GM18498 (cell line): ENCODE measurements at regions not wholly inside any gene's neighbourhood (a gene's known extent, or its start where the extent isn't known, plus 50 kb on each side); places are given as distances from the start of the nearest gene placed in this dataset.

Experiments used
- ATAC-seq: cut with Tn5 transposase; IDR thresholded peaks from one replicate; pipeline ENCODE4 v1.9.1; 2021; ENCODE audit warnings: mild to moderate bottlenecking, moderate library complexity; ENCODE audit not compliant: unreplicated experiment

DNA sequence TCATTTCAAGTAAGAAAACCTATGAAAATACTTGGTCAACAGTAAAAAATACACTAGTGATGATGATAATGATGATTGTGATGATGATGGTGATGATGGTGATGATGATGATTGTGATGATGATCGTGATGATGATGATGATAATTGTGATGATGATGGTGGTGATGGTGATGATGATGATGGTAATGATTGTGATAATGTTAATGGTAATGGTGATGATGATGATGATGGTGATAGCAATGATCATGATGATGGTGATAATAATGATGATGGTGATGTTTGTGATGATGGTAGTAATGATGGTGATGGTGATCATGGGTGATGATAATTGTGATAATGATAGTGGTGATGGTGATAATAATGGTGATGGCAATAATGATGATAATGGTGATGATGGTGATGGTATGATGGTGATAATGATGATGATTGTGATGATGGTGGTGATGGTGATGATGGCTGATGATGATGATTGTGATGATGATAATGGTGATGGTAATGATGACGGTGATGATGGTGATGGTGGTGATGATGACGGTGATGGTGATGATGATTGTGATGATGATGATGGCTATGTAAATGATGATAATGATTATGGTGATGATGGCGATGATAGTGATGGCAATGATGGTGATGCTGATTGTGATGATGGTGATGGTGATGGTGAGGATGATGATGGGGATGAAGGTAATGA, 62.1 kb downstream of the VCX3A start:
- no peak for ATAC-seq

DNA sequence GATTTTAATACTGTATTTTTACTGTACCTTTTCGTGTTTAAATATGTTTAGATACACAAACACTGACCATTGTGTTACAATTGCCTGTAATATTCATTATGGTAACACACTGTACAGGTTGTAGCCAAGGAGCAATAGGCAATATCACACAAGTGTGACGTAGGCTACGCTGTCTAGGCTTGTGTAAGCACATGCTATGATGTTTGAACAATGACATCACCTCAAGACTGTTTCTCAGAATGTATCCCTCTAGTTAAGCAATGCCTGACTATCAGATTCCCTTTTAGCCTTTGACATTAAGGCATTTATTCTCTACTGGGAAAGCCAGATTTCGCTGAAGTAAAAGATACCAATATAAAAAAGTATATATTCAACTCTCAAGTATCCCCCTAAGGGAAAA, 66.2 kb downstream of the VCX3A start:
- ATAC-seq: no peak

DNA sequence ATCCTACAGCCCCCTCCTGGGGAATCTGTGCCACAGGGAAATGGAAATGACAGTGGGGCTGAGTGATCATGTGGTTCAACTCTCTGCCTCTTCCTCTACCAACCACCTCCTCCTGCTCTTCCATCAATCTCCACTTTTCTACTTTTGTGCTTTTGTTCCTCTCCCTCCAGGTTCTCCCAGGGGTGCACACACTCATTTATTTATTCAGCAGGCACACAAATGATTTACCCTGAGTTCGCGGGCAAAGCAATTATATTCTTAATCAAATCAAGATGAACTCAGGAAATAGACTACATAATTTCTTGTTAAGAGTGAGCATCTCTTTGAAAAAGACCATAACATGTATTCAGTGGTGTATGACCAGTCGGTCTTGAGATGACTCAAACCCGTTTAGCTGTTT, 69.2 kb downstream of the VCX3A start:
- no peak for ATAC-seq

DNA sequence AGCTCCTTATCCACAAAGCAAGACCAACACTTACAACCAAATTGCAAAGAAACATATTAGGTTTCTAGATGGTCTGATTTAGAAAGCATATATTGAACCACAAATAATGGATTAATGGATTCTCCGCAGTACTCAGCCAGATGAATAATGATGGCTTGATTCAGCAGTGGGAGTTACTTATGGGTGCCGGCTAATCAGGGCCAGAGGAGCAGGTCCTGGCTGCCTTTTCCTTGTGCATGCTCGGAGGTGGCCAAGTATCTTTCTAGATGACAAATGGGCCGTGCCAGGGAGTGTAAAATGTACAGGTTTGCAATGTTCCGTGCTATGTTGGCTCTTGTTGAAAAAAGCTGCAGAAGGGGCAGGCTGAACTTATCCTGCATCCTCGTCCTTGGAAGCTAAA, 70.2 kb downstream of the VCX3A start:
- no peak for ATAC-seq

DNA sequence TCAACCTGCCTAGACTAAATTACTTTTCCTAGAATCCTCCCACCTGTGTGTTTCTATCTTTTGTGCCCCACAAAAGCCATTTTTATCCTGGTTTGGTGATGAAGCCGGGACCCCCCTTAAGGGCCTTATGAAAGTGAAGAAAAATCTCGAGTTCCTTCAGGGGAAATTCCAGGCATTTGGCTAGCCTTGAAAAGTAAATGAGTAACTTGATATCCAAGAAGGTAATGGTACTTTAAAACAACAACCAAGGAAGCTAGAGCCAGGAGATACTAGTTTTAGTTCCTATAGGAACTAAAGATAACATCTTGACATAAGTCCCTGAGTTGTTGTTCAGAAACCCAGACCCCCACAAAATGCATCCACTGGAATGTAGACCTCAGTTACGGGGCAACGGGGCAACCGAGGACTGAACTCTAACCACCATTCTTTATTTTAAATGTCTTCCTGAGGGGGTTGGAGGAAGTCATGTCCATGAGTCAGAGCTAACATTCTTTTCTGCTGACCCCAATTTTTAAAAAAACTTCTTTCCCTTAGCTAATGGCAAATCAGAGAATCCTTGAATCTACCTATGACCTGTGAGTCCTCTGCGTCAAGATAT, 73.9 kb downstream of the VCX3A start:
- ATAC-seq: no peak

DNA sequence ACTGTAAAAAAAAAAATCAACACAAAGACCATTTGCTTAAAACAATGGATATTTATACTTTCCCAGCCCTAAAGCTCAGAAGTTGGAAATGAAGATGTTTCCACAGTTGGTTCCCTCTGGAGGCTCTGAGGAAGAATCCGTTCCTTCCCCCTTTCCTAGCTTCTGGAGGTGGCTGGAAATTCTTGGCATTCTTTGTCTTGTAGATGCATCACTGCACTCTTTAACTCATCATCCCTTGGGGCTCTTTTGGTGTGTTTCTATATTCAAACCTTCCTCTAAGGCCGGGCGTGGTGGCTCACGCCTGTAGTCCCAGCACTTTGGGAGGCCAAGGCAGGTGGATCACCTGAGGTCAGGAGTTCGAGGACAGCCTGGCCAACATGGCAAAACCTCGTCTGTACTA, 78.7 kb downstream of the VCX3A start:
- ATAC-seq: no peak

DNA sequence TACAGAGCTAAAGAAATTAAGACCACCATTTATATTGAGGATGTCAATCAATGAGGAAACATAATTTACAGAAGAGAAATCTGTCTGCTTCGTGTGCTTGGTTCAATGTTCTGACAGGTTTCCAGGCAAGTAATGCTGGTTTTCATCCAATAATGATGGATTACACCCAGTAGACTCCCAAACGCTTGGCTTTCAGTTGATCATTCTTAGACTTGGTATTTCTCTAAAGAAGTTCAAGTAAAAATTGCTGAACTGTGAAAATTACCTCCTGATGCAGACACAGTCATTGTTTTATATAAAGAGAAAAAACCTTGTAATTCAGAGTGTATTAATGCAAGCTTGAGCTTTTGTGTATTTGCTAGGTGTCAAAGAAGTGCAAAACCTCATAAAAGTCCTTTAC, 85.0 kb downstream of the VCX3A start:
- ATAC-seq: no peak

DNA sequence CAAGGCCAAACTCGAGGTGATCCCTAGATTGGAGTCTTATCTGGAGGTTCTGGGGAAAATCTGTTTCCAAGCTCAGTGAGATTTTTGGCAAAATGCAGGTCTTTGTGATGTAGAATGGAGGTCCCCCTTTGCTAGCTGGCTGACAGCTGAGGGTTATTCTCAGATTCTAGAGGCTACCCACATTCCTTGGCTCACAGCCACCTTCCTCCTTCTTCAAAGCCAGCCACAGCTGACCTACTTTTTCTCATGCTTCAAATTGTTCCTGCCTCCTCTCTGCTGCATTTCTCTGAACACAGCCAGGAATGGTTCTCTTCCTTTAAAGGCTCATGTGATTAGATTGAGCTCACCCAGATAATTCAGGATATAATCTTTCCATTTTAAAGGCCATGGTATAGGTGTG, 86.9 kb downstream of the VCX3A start:
- no peak for ATAC-seq

DNA sequence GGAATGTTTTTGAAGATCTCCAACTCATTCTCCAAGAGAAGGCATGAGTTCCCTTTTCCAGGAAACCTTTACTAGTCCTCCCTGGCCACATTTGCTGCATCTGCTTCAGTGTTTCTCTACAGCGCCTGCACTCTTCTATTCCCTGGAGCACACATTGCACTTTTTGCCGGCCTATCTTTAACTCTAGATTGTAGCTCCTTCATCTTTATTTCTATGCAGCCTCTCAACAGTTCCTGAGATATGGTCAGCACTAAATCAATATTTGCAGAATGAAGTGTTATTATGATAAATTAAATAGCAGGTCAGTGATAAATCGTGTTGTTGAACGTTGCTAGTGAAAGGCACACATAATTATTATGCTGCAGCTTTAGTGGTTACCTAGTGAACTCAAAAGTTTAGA, 88.3 kb downstream of the VCX3A start:
- ATAC-seq: no peak

DNA sequence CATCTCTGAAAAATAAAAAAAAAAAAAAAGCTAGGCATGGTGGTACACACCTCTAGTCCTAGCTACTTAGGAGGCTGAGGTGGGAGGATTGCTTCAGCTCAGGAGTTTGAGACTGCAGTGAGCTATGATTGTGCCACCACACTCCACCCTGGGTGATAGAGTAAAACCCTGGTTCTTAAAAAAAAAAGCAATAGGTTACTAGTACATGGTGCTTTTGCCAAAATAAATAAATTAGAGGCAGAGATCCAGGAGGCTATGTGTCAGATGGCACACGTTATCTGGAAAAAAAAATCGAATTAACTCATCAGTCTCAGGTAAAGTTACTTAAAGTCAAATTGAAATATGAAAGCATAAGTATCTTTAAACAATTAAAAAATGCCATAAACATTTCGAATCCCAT, 94.3 kb downstream of the VCX3A start:
- ATAC-seq: no peak

DNA sequence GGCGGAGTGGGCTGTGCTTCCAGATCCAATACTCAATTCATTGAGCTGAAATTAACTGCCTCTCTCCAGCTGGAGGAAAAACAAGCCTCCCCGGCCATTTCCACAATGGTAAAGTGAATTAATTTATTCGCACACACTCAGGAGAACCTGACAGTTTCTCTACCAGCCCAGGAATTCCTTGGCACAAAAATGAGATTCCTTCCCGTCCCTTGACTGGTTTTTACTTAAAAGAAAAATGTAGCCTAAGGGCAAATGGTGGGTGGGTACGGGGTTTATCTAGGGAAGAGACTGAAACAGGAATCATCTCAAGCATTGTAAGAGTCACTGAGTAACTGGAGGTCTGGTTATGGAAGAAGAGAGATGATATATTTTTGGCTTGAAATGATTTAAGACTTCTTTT, 102.7 kb downstream of the VCX3A start:
- ATAC-seq: no peak

DNA sequence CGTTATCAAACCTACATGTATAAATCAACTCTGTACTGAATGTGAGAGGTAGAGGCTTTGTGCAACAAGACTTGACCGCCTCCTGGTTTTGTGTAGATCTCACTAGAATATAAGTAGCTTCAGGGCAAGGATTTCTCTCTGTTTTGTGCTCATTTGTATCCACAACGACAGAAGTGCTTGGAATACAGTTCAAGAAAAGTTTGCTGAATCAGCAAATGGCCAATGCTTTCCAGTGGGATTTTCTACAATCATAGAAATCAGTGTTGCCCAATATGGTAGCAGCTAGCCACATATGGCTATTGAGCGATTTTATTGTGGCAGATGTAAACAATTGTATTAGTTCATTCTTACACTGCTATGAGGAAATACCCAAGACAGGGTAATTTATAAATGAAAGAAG, 127.4 kb downstream of the VCX3A start:
- no peak for ATAC-seq

DNA sequence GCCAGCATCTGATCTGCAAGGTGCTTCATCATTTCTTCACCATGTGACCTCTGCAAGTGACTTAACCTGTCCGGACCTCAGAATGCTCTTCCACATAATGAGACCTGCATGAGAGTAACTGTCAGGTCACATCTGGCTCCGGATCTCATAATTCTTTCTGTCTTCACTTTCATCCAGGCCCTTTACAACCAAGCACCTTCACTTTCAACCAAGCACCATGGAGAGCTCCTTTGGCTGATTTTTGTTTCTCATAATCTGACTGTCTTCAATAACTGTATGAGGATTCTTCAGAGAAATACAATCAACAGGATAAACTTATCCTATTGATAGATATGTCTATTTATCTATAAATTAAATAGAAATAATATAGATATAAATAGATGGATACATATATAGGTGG, 148.1 kb downstream of the VCX3A start:
- no peak for ATAC-seq

DNA sequence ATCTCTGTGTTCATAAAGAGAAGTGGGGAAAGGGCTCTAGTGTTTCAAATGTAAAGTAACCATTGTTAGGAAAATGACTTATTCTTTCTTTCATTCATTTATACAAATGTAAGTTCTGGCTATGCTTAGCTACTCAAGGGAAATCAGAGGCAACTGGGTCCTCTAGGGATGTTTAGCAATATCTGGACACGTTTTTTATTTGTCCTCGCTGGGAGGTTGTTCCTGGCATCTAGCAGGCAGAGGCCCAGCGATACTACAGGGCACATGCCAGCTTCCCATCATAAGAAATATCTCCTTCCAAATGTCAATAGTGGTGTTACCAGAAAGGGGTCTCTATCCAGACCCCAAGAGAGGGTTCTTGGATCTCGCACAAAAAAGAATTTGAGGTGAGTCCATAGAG, 150.0 kb downstream of the VCX3A start:
- ATAC-seq: no peak

DNA sequence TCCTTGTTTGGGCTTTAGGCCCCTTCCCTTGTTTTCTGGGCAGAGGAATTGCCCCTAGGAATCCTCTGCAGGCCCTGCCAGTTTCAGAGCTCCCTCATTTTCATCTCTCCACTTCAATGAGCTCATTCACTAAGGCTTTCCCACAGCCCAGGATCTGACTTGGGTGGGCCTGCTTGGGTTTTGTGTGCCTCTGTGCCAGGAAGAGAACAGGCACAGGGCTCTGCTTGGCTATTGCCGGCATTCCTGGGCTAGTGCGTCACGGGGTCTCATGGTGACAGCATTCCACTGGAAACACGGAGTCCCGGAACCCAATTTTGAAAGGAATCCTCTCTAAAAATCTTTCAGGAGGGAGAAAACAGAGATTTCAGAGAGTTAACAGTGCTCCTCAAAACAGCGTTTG, 150.5 kb downstream of the VCX3A start:
- ATAC-seq: no peak

DNA sequence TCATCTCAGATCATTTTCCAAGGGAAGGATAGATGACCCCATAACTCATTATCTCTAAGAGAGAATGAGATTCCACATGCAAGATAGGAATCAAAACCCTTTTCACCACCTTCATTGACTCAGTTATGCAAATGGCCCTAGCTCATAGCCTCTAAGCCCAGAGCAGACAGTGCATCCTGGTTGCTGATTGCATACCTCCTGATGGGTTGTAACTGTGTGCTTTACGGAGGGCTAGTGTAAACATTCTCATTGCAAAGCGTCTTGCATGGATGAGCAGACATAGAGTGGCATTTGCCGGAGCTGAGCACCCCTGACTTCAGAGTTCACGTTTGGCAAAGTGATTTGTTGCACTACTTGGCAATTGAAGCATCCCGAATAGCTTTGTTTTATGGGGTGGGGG, 151.0 kb downstream of the VCX3A start:
- ATAC-seq: no peak

DNA sequence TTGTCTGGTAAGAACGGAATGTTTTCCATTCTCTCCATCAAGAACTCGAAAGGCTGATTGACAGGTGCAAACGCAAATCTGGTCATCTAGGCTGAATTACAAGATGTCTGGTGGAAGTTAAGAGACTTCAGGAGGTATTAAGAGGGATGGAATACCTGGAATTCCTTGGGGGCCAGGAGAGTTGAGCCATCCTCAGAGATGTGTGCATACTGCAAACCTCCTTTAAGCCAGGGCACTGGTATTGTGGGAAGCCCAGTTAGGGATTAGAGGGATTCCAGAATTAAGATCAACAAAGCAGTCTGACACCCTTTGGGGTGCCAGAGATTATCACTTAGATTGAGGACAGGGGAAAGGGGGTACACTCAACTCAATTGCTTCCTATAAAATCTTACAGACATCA, 151.4 kb downstream of the VCX3A start:
- ATAC-seq: no peak

DNA sequence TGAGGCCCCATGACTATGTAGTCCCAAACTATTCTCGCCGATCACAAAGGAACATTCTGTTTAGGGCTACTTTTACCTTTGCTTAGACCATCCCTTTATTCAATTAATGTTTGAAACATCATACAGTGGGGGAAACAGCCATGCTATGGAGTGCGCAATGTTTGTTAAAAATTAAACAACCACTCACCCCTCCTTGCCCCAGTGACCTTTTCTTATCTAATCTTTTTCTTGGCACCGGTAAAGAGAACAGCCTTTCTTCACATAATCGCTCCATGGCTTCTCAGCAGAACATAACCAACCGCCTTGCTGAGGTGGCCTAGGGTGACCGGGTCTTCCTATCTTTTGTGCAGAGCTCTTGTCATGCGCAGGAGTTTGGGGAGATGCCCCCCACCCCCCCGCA, 152.6 kb downstream of the VCX3A start:
- no peak for ATAC-seq

DNA sequence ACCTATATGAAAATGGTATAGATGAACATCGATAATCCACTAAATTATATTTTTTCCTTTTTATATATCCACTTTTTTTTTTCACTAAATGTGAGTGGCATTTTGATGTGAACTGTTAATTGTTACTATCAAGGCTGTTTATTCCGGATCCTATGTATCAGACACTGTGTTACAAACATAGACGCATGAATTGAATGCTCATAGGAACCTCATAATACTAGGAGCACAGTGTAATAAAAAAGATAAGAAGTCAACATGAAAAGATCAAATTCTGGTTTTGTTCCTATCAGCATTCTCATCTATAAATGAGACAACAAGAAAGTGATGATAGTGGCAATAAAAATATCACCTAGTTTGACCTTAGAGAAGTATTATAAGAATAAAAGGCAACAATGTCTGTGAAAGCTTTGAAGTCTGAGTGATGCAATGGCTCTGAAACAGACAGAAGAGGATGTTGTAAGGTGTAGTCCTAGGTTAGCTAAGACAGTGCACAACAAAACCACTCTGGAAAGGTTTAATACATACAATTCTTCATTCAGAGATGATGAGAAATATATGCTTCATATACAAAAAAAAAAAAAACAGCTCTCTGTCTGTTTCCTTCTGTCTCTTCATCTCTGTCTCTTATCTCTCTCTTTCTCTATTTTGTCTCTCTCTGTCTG, 148.6 kb upstream of the NLGN4X start:
- ATAC-seq: no peak

DNA sequence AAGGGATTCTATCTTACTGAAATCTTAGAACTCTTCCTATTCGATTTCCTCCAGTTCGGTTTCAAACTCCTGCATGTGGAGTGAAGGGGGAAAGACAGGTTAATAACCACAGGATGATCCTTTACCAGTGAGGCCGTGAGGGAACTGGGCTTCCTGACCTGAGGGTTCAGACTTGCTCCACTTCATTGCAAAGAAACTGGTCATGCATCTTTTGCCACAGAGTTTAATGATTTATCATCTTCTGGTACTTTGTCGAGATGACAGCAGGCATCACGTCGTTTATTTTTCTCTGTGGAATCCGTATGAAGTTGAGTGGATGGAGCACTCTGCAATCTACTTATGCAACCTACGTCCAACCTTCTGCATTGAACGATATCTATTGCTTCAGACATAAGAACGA, 145.9 kb upstream of the NLGN4X start:
- ATAC-seq: no peak

DNA sequence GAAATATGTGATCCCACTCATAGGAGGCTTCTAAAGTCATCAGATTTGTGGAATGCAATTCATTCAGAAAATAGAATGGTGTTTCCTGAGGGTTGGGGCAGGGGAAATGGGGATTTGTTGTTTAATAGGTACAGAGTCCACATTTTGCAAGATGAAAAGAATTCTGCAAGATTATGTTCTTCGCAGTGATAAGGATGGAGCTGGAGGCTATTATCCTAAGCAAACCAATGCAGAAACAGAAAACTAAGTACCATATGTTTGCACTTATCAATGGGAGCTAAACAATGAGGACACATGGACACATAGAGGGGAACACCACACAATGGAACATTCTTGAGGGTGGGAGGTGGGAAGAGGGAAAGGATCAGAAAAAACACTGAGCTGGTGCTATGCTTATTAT, 144.3 kb upstream of the NLGN4X start:
- ATAC-seq: no peak

DNA sequence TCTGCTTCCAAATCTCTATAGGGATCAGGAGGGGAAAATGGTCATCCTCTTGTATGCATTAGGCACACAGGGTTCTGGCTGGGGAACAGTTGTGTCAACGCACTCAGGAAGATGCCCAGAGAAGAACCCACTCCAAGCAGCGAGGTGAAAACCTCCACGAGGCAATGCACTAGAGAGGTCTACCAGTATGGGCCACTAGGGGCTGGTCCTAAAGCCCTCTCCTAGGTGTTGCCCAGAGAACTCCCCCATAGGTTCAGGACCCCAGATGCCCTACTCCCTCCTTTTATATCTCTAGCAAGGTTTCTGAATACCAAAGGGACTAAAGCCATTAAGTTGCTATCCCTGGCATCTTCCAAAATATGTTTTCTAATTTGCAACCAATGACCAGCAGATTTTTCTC, 142.7 kb upstream of the NLGN4X start:
- ATAC-seq: no peak

DNA sequence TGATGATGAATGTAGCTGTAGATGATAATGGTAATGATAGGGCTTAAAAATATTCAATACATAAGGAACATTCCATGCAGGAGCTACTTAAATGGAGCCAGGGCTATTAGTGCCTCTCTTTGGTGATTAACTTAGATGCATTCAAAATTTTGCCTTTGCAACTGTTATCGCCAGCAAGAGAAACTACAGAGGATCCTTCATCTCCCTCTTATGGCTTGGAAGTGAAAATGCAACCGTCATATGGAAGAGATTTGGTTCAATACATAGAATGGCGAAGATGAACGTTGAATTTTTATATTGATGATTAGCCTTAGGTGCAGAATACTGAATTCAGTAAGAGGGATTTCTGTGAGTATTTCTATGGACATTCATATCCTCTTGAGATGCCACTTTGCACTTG, 134.5 kb upstream of the NLGN4X start:
- no peak for ATAC-seq
